Activated CD4-positive, alpha-beta memory T cell treated with anti-CD3 and anti-CD28 coated beads, Interleukin-2, amount 10 ng/mL, durations not matched to agents 7 days and 5 days (primary cell): ENCODE measurements at regions not wholly inside any gene's neighbourhood (a gene's known extent, or its start where the extent isn't known, plus 50 kb on each side); places are given as distances from the start of the nearest gene placed in this dataset.
A peak's percentile ranks its signal among the peaks of the same experiment; 100 is the strongest.

Source experiments
- CTCF ChIA-PET: fragments of 350-600 bp; sonication (Branson Sonifier 250); formaldehyde crosslinking; loops from one replicate; lab custom pipeline; 2021; ENCODE audit warnings: antibody characterized with exemption, inconsistent platforms; lab: Charles Lee
- POLR2A ChIA-PET: fragments of 350-600 bp; sonication (Branson Sonifier 250); formaldehyde crosslinking; loops from one replicate; lab custom pipeline; 2021; ENCODE audit warnings: antibody characterized with exemption; lab: Charles Lee
- DNase-seq: peaks from one replicate; pipeline ENCODE4 v3.0.0-alpha.2; 2020
- H3K27ac Mint-ChIP-seq: one replicate; pipeline ENCODE4 v1.8.0; 2021; ENCODE audit warnings: mild to moderate bottlenecking, mixed read lengths
- H3K27me3 Mint-ChIP-seq: one replicate; pipeline ENCODE4 v1.8.0; 2021; ENCODE audit warnings: mixed read lengths
- H3K36me3 Mint-ChIP-seq: one replicate; pipeline ENCODE4 v1.8.0; 2021; ENCODE audit warnings: low read depth, mixed read lengths
- H3K4me1 Mint-ChIP-seq: one replicate; pipeline ENCODE4 v1.8.0; 2021; ENCODE audit warnings: mixed read lengths
- H3K4me3 Mint-ChIP-seq: one replicate; pipeline ENCODE4 v1.8.0; 2021; ENCODE audit warnings: mild to moderate bottlenecking, mixed read lengths
- H3K9me3 Mint-ChIP-seq: one replicate; pipeline ENCODE4 v1.8.0; 2021; ENCODE audit warnings: mixed read lengths

DNA sequence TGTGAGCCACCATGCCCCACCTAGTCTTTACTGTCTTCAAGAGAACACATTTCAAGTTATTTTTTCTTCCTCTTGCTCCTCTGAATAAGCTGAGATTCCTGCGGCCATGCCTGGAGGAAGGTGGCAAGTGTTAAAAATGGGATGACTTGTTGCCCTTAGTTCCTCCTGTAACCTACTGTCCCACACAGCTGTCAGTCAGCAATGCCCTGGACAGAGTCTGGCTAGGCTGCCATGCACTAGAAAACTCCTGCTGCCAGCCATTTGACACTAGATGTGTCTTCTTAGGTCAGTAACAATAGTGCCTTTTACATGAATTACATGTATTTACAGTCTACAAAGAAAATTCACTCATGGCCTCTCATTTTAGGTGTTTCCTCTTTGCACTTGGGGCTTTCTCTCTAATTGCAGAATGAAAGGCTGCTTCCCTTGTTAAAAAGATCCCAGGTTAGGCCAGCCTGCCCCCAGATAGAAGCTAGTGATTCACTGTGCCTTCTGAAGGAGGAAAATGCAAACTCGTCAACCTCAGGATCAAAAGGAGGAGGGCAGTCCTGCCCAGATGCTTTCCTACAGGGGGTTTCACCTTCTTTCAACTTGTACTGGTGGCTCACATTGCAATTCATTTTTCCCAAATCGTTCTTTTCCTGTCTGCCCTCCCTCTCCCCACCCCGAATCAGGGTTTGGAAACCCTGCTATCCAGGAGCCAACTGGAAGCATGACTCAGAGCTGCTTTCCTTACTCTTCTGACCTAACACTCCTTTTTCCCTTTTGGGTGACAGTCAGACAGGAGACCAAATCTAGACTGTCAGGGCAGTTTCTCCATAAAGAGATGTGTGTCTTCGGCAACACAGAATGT lies 136.6 kb downstream of the SPAG6 start:
- Mint-ChIP-seq H3K27ac (no peak overlapping the region), H3K9me3 (no peaks in the 10 kb centered on the region), H3K4me3 (no peak overlapping the region), H3K4me1 (peaks cover 18% of the 10 kb centered on the region), H3K36me3 (no peaks in the 10 kb centered on the region), H3K27me3 (peaks cover 13% of the 10 kb centered on the region)
- ChIA-PET CTCF (interaction anchor here (0.9 kb wide), 1 partner anchor 9 kb away, joined by 3 read pairs; no protein-coding TSS in a partner anchor), POLR2A (interaction anchor here (2.0 kb wide), 1 partner anchor 45 kb away, joined by 7 read pairs; no protein-coding TSS in a partner anchor)
- no peak for DNase-seq

DNA sequence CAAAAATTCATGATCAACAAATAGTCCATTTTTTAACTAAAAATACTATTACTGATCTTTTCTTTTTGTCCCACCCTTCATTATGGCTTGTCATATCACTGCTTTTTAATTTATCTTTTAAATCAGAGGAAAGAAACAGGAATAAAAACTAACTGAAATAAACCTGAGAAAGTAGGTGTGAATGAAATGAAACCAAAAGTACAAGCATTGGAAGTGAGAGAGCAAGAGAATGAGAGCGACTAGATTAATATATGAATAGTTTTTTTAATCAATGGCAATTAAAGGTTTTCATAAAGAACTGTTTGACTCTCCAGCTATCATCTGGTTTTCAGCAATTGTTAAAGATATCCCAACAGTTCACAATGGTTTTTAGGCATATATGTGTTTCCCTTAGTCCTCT lies 137.8 kb downstream of the SPAG6 start:
- Mint-ChIP-seq H3K36me3 (no peaks in the 10 kb centered on the region), H3K27me3 (peaks cover 8% of the 10 kb centered on the region), H3K27ac (no peak overlapping the region), H3K4me1 (peaks cover 17% of the 10 kb centered on the region), H3K4me3 (peak overlapping the region; percentile 25), H3K9me3 (no peaks in the 10 kb centered on the region)
- POLR2A ChIA-PET = no interaction called here
- CTCF ChIA-PET = interaction anchor here (0.6 kb wide), 1 partner anchor 1219 kb away, joined by 4 read pairs; no protein-coding TSS in a partner anchor
- DNase-seq = no peak
